ENCODE measurements at regions not wholly inside any gene's neighbourhood (a gene's known extent, or its start where the extent isn't known, plus 50 kb on each side); places are given as distances from the start of the nearest gene placed in this dataset.

DNA sequence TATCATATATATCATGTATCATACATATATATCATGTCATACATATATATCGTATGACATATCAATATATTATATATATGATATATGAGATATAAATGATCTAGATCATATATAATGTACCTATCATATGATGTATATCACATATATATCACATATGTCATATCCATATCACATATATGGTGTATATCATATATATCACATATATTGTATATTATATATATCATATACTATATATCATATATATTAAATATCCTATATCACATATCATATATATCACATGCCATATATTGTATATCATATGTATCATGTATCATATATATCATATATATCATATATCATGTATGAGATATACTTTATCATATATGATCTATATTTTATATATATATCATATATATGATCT lies 355.9 kb upstream of the RBFOX1 start:
- Histone ChIP-seq H3K27ac (ENCODE audit: insufficient read depth, low read length) (no peak overlapping the region), H3K79me2 (ENCODE audit: control insufficient read depth, insufficient read depth, low read length) (no peaks in the 10 kb centered on the region), H3K4me2 (ENCODE audit: extremely low read depth, insufficient read depth, low read length) (no peak overlapping the region), H2AFZ (ENCODE audit: low read length) (no peak overlapping the region), H3K36me3 (ENCODE audit: control insufficient read depth, insufficient read depth, low read length) (no peaks in the 10 kb centered on the region), H4K20me1 (ENCODE audit: control insufficient read depth, extremely low read depth, insufficient read depth, low read length) (no peaks in the 10 kb centered on the region), H3K9ac (ENCODE audit: insufficient read depth, low read length) (no peak overlapping the region), H3K27me3 (ENCODE audit: control insufficient read depth, insufficient read depth, low read length) (no peaks in the 10 kb centered on the region), H3K4me1 (ENCODE audit: control insufficient read depth, extremely low read depth, insufficient read depth, low read length) (no peaks in the 10 kb centered on the region), H3K9me3 (ENCODE audit: control insufficient read depth, insufficient read depth, low read depth, low read length) (no peaks in the 10 kb centered on the region), H3K4me3 (replicated peaks in 1 of 4; ENCODE audit: control extremely low read depth in 1 of 4, insufficient read depth in 1 of 4, low read depth in 3 of 4, low read length in 4 of 4) (no peak overlapping the region)
- DNase-seq (ENCODE audit: low read depth in 2 of 2): no peak
- TF ChIP-seq, protein P1, sequence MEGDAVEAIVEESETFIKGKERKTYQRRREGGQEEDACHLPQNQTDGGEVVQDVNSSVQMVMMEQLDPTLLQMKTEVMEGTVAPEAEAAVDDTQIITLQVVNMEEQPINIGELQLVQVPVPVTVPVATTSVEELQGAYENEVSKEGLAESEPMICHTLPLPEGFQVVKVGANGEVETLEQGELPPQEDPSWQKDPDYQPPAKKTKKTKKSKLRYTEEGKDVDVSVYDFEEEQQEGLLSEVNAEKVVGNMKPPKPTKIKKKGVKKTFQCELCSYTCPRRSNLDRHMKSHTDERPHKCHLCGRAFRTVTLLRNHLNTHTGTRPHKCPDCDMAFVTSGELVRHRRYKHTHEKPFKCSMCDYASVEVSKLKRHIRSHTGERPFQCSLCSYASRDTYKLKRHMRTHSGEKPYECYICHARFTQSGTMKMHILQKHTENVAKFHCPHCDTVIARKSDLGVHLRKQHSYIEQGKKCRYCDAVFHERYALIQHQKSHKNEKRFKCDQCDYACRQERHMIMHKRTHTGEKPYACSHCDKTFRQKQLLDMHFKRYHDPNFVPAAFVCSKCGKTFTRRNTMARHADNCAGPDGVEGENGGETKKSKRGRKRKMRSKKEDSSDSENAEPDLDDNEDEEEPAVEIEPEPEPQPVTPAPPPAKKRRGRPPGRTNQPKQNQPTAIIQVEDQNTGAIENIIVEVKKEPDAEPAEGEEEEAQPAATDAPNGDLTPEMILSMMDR (conservative IDR thresholded peaks at IDR 0.05 in 1 of 2, IDR thresholded peaks at IDR 0.05 in 1 of 2; ENCODE audit: low read depth in 1 of 2, low read length in 2 of 2): no peak
- no peak for TF ChIP-seq EZH2 (IDR thresholded peaks at IDR 0.05; ENCODE audit: low read length, missing control alignments)

DNA sequence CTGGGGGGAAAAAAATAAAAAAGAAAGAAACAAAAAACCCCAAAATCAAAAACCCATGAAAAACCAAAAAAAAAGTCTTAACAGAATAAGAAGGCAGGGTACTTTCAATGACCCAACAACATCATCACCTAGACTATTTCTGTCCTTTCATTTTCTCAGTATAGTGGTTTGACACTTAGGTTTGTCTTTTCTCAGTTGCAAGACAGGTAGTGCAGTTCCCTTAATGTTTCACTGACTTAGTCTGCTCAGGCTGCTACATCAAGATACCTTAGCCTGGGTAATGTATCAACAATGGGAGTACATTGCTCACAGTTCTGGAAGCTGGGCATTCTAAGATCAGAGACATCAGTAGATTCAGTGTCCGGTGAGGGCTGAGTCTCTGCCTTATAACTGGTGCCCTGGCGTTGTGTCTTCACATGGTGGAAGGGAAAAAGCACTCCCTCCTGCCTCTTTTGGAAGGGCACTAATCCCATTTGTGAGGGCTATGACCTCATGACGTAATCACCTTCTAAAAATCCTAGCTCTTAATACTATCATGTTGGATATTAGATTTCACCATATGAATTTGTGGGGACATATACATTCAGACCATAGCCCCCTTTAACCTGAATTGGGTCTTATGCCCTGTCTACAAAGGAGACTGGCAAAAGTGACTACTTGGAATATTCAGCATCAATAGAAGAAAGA lies 362.3 kb upstream of the RBFOX1 start:
- DNase-seq (ENCODE audit: low read depth in 2 of 2): no peak
- no peaks in the 10 kb centered on the region for H3K79me2 ChIP-seq (ENCODE audit: control insufficient read depth, insufficient read depth, low read length)
- H3K27ac ChIP-seq (ENCODE audit: insufficient read depth, low read length): no peak overlapping the region
- H2AFZ ChIP-seq (ENCODE audit: low read length): no peak overlapping the region
- no peak for TF ChIP-seq EZH2 (IDR thresholded peaks at IDR 0.05; ENCODE audit: low read length, missing control alignments)
- TF ChIP-seq, protein P1 (conservative IDR thresholded peaks at IDR 0.05 in 1 of 2, IDR thresholded peaks at IDR 0.05 in 1 of 2; ENCODE audit: low read depth in 1 of 2, low read length in 2 of 2): no peak
- H4K20me1 ChIP-seq (ENCODE audit: control insufficient read depth, extremely low read depth, insufficient read depth, low read length): no peaks in the 10 kb centered on the region
- H3K4me1 ChIP-seq (ENCODE audit: control insufficient read depth, extremely low read depth, insufficient read depth, low read length): no peaks in the 10 kb centered on the region
- H3K4me3 ChIP-seq (replicated peaks in 1 of 4; ENCODE audit: control extremely low read depth in 1 of 4, insufficient read depth in 1 of 4, low read depth in 3 of 4, low read length in 4 of 4): no peak overlapping the region
- H3K9me3 ChIP-seq (ENCODE audit: control insufficient read depth, insufficient read depth, low read depth, low read length): no peaks in the 10 kb centered on the region
- H3K36me3 ChIP-seq (ENCODE audit: control insufficient read depth, insufficient read depth, low read length): no peaks in the 10 kb centered on the region
- H3K9ac ChIP-seq (ENCODE audit: insufficient read depth, low read length): no peak overlapping the region
- no peak overlapping the region for H3K4me2 ChIP-seq (ENCODE audit: extremely low read depth, insufficient read depth, low read length)
- H3K27me3 ChIP-seq (ENCODE audit: control insufficient read depth, insufficient read depth, low read length): no peaks in the 10 kb centered on the region

DNA sequence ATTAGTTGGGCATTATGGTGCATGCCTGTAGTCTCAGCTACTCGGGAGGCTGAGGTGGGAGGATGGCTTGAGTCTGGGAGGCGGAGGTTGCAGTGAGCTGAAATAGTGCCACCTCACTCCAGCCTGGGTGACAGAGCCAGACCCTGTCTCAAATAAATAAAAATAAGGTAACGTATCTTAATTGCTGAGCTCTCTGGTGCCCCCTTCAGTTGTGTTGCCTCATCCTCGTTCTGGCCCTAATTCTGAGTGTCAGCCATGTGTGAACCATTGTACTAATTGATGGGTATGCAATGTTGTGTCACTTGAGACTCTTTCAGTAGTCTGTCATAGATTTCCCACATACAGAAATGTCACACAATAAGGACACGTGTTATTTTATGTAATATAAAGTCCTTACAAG lies 363.1 kb upstream of the RBFOX1 start:
- Histone ChIP-seq H3K9me3 (ENCODE audit: control insufficient read depth, insufficient read depth, low read depth, low read length) (no peaks in the 10 kb centered on the region), H3K4me1 (ENCODE audit: control insufficient read depth, extremely low read depth, insufficient read depth, low read length) (no peaks in the 10 kb centered on the region), H4K20me1 (ENCODE audit: control insufficient read depth, extremely low read depth, insufficient read depth, low read length) (no peaks in the 10 kb centered on the region), H2AFZ (ENCODE audit: low read length) (no peak overlapping the region), H3K27ac (ENCODE audit: insufficient read depth, low read length) (no peak overlapping the region), H3K36me3 (ENCODE audit: control insufficient read depth, insufficient read depth, low read length) (no peaks in the 10 kb centered on the region), H3K79me2 (ENCODE audit: control insufficient read depth, insufficient read depth, low read length) (no peaks in the 10 kb centered on the region), H3K27me3 (ENCODE audit: control insufficient read depth, insufficient read depth, low read length) (no peaks in the 10 kb centered on the region), H3K4me3 (replicated peaks in 1 of 4; ENCODE audit: control extremely low read depth in 1 of 4, insufficient read depth in 1 of 4, low read depth in 3 of 4, low read length in 4 of 4) (no peak overlapping the region), H3K9ac (ENCODE audit: insufficient read depth, low read length) (no peak overlapping the region), H3K4me2 (ENCODE audit: extremely low read depth, insufficient read depth, low read length) (no peak overlapping the region)
- no peak for DNase-seq (ENCODE audit: low read depth in 2 of 2)
- TF ChIP-seq, protein P1 (conservative IDR thresholded peaks at IDR 0.05 in 1 of 2, IDR thresholded peaks at IDR 0.05 in 1 of 2; ENCODE audit: low read depth in 1 of 2, low read length in 2 of 2): no peak
- TF ChIP-seq EZH2 (IDR thresholded peaks at IDR 0.05; ENCODE audit: low read length, missing control alignments): no peak

All from fibroblast of lung (primary cell).